H1 (cell line): ENCODE measurements at regions not wholly inside any gene's neighbourhood (a gene's known extent, or its start where the extent isn't known, plus 50 kb on each side); places are given as distances from the start of the nearest gene placed in this dataset.

Experiments
- CTCF ChIA-PET: fragments of 300-600 bp; sonication (Branson Sonifier 250); formaldehyde crosslinking; loops from one replicate; lab custom pipeline; 2021; ENCODE audit not compliant: partially characterized antibody; lab: Charles Lee
- POLR2A ChIA-PET: fragments of 300-600 bp; sonication (Branson Sonifier 250); formaldehyde crosslinking; loops from one replicate; lab custom pipeline; 2021; ENCODE audit warnings: inconsistent platforms; ENCODE audit not compliant: partially characterized antibody; lab: Charles Lee
- DNase-seq, 2 experiments: peaks; one replicate each; pipeline versions ENCODE4 v3.0.0 to v3.0.0-alpha.2; 2010 to 2022; ENCODE audit warnings: low spot score in 2 of 2, low read depth in 1 of 2, mixed read lengths in 1 of 2
- FAIRE-seq: peaks from 2 replicates; lab custom pipeline; 2011; peaks lifted over from hg19 to GRCh38; lab: Jason Lieb, UNC
- H2AFZ ChIP-seq: 2 replicates; pipeline ENCODE4 v1.8.1; 2012; ENCODE audit warnings: low read length, inconsistent platforms
- H2AK5ac ChIP-seq: 2 replicates; pipeline ENCODE4 v1.6.1; 2013; ENCODE audit warnings: low read depth, low read length
- H2BK120ac ChIP-seq: replicated peaks from 2 replicates; pipeline ENCODE3; 2013; ENCODE audit warnings: low read depth, low read length, inconsistent platforms
- H2BK12ac ChIP-seq: 2 replicates; pipeline ENCODE4 v1.6.1; 2013; ENCODE audit warnings: low read depth, low read length
- H2BK15ac ChIP-seq: 2 replicates; pipeline ENCODE4 v1.6.1; 2013; ENCODE audit warnings: low read length
- H2BK20ac ChIP-seq: 2 replicates; pipeline ENCODE4 v1.6.1; 2013; ENCODE audit warnings: low read length
- H2BK5ac ChIP-seq: 2 replicates; pipeline ENCODE4 v1.6.1; 2013; ENCODE audit warnings: low read depth, low read length
- H3K14ac ChIP-seq: 2 replicates; pipeline ENCODE4 v1.6.1; 2013; ENCODE audit warnings: inconsistent platforms; ENCODE audit not compliant: insufficient read length
- H3K18ac ChIP-seq: 2 replicates; pipeline ENCODE4 v1.6.1; 2013; ENCODE audit warnings: low read length; ENCODE audit errors: extremely low read depth
- H3K23ac ChIP-seq: 2 replicates; pipeline ENCODE4 v1.6.1; 2013; ENCODE audit warnings: inconsistent platforms; ENCODE audit not compliant: insufficient read length
- H3K23me2 ChIP-seq: 2 replicates; pipeline ENCODE4 v1.6.1; 2013; ENCODE audit warnings: low read depth, low read length
- H3K27ac ChIP-seq: 2 replicates; pipeline ENCODE4 v1.6.1; 2011; ENCODE audit warnings: low read depth, low read length, inconsistent platforms
- H3K27me3 ChIP-seq, 4 experiments: replicated peaks in 1 of 4; 1 replicate in 1 of 4; 2 replicates in 3 of 4; pipeline versions ENCODE4 v1.6.1 to v1.8.1; 2011 to 2013; ENCODE audit warnings: low read length in 3 of 4, mild to moderate bottlenecking in 3 of 4, inconsistent platforms in 2 of 4, mixed read lengths in 2 of 4, moderate library complexity in 1 of 4; ENCODE audit not compliant: control insufficient read depth in 3 of 4, insufficient read depth in 3 of 4; ENCODE audit errors: extremely low read depth in 1 of 4
- H3K36me3 ChIP-seq, 4 experiments: 2 replicates each; pipeline versions ENCODE4 v1.6.1 to v1.8.1; 2011 to 2013; ENCODE audit warnings: mild to moderate bottlenecking in 4 of 4, low read length in 3 of 4, moderate library complexity in 2 of 4, control low read depth in 1 of 4, inconsistent platforms in 1 of 4; ENCODE audit not compliant: insufficient read depth in 4 of 4, control insufficient read depth in 2 of 4
- H3K4ac ChIP-seq: replicated peaks from 2 replicates; pipeline ENCODE3; 2013; ENCODE audit warnings: low read length, low read depth, mixed read lengths, inconsistent platforms; ENCODE audit not compliant: insufficient read length
- H3K4me1 ChIP-seq, 4 experiments: replicated peaks in 1 of 4; 1 replicate in 1 of 4; 2 replicates in 3 of 4; pipeline versions ENCODE4 v1.6.1 to v1.8.1; 2011 to 2013; ENCODE audit warnings: low read length in 3 of 4, inconsistent platforms in 2 of 4, mixed read lengths in 1 of 4; ENCODE audit not compliant: insufficient read depth in 4 of 4, control insufficient read depth in 3 of 4
- H3K4me2 ChIP-seq, 2 experiments: 2 replicates each; pipeline versions ENCODE4 v1.6.1 to v1.8.1; 2011 to 2013; ENCODE audit warnings: low read depth in 2 of 2, low read length in 2 of 2, control low read depth in 1 of 2, inconsistent platforms in 1 of 2, mild to moderate bottlenecking in 1 of 2; ENCODE audit not compliant: insufficient read depth in 1 of 2
- H3K4me3 ChIP-seq, 4 experiments: fragments of 200-600, 300-600 bp in 1 of 4; sonication (generic), shearing (Covaris generic), sonication (Bioruptor Twin) in 1 of 4; 2 replicates each; pipeline versions ENCODE4 v1.5.1 to v1.8.1; 2011 to 2016; ENCODE audit warnings: low read length in 4 of 4, low read depth in 3 of 4, control low read depth in 2 of 4, inconsistent platforms in 2 of 4, mild to moderate bottlenecking in 2 of 4, mixed read lengths in 1 of 4, moderate library complexity in 1 of 4; ENCODE audit not compliant: insufficient read depth in 2 of 4; ENCODE audit errors: extremely low read depth in 1 of 4
- H3K56ac ChIP-seq: replicated peaks from 2 replicates; pipeline ENCODE3; 2013; ENCODE audit warnings: low read depth, mild to moderate bottlenecking, mixed read lengths, low read length, inconsistent platforms; ENCODE audit not compliant: insufficient read length
- H3K79me1 ChIP-seq: 2 replicates; pipeline ENCODE4 v1.6.1; 2013; ENCODE audit warnings: low read depth, low read length, control low read depth
- H3K79me2 ChIP-seq, 2 experiments: 2 replicates each; pipeline versions ENCODE4 v1.6.1 to v1.8.1; 2012 to 2013; ENCODE audit warnings: low read length in 2 of 2, mild to moderate bottlenecking in 2 of 2, inconsistent platforms in 1 of 2; ENCODE audit not compliant: insufficient read depth in 2 of 2, control insufficient read depth in 1 of 2
- H3K9ac ChIP-seq, 4 experiments: replicated peaks in 1 of 4; 1 replicate in 1 of 4; 2 replicates in 3 of 4; pipeline versions ENCODE4 v1.6.1 to v1.8.1; 2011 to 2013; ENCODE audit warnings: low read depth in 3 of 4, low read length in 3 of 4, control low read depth in 2 of 4, mild to moderate bottlenecking in 2 of 4, moderate library complexity in 2 of 4, inconsistent platforms in 1 of 4; ENCODE audit errors: extremely low read depth in 1 of 4
- H3K9me3 ChIP-seq, 2 experiments: 2 replicates each; pipeline versions ENCODE4 v1.6.1 to v1.8.1; 2012 to 2013; ENCODE audit warnings: mild to moderate bottlenecking in 2 of 2, moderate library complexity in 2 of 2, control low read depth in 1 of 2, inconsistent platforms in 1 of 2, low read depth in 1 of 2, low read length in 1 of 2, mixed read lengths in 1 of 2; ENCODE audit not compliant: insufficient read depth in 2 of 2
- H4K20me1 ChIP-seq, 2 experiments: replicated peaks in 1 of 2; 2 replicates each; pipeline versions ENCODE3 to v1.8.1; 2011 to 2013; ENCODE audit warnings: inconsistent platforms in 2 of 2, low read length in 2 of 2, mild to moderate bottlenecking in 1 of 2; ENCODE audit not compliant: insufficient read depth in 2 of 2, control insufficient read depth in 1 of 2
- H4K5ac ChIP-seq: 2 replicates; pipeline ENCODE4 v1.6.1; 2013; ENCODE audit warnings: low read length, low read depth, mixed read lengths, inconsistent platforms; ENCODE audit not compliant: insufficient read length
- H4K8ac ChIP-seq: 2 replicates; pipeline ENCODE4 v1.8.0; 2013; ENCODE audit warnings: mild to moderate bottlenecking, moderate library complexity, low read length, inconsistent platforms; ENCODE audit not compliant: insufficient read depth; ENCODE audit errors: extremely low read depth
- H4K91ac ChIP-seq: replicated peaks from 2 replicates; pipeline ENCODE3; 2013; ENCODE audit warnings: low read length, mixed read lengths, inconsistent platforms; ENCODE audit not compliant: insufficient read length
- HDAC2 ChIP-seq, 2 experiments: fragments of 300-600 bp in 1 of 2; sonication (generic) in 1 of 2; IDR thresholded peaks; 2 replicates each; pipeline ENCODE4 v1.6.1; 2011 to 2012; ENCODE audit warnings: low read depth in 2 of 2, low read length in 2 of 2, mild to moderate bottlenecking in 2 of 2, moderate library complexity in 2 of 2, borderline replicate concordance in 1 of 2, inconsistent platforms in 1 of 2
- USF2 ChIP-seq: IDR thresholded peaks from 2 replicates; pipeline ENCODE4 v1.6.1; 2011; ENCODE audit warnings: low read length, improper control_type of control experiment

GRCh38 chr1:199404191-199404590 is 623.3 kb upstream of the NR5A2 start:
- H3K4ac ChIP-seq, result no peak overlapping the region
- H3K9ac ChIP-seq, result no peak overlapping the region
- no peak overlapping the region for H3K27ac ChIP-seq
- H3K23ac ChIP-seq, result no peak overlapping the region
- no peaks in the 10 kb centered on the region for H4K20me1 ChIP-seq
- no peak overlapping the region for H2AK5ac ChIP-seq
- no peak overlapping the region for H3K56ac ChIP-seq
- no peak overlapping the region for H2BK5ac ChIP-seq
- H3K14ac ChIP-seq, result no peak overlapping the region
- no peak overlapping the region for H4K5ac ChIP-seq
- H3K9me3 ChIP-seq, result no peaks in the 10 kb centered on the region
- peak overlapping the region in 1 of 2 experiments; percentile 28; a peak in 1 of 4 replicates for H3K4me2 ChIP-seq
- no peak overlapping the region for H2BK12ac ChIP-seq
- H2BK120ac ChIP-seq, result no peak overlapping the region
- H3K4me3 ChIP-seq, result no peak overlapping the region
- no peaks in the 10 kb centered on the region; a peak in 1 of 8 replicates for H3K36me3 ChIP-seq
- no peaks in the 10 kb centered on the region for H3K79me1 ChIP-seq
- H3K79me2 ChIP-seq, result no peaks in the 10 kb centered on the region
- no peak overlapping the region for H4K8ac ChIP-seq
- DNase-seq (no peak), FAIRE-seq (no peak)
- H3K18ac ChIP-seq, result no peak overlapping the region
- POLR2A ChIA-PET, result no interaction called here
- H3K23me2 ChIP-seq, result peaks cover 2% of the 10 kb centered on the region; the same call in 1 of the 2 replicates
- no peak overlapping the region for H2AFZ ChIP-seq
- no peak overlapping the region for H2BK20ac ChIP-seq
- CTCF ChIA-PET, result interaction anchor here (1.7 kb wide), 1 partner anchor 59 kb away, joined by 7 read pairs; no protein-coding TSS in a partner anchor
- no peak overlapping the region for H4K91ac ChIP-seq
- peaks cover 0 to 1% (median 0%) of the 10 kb centered on the region in 4 experiments; a peak in 1 of 7 replicates for H3K27me3 ChIP-seq
- no peak for TF ChIP-seq HDAC2 (IDR thresholded peaks at IDR 0.05; ENCODE audit: borderline replicate concordance in 1 of 2, low read depth in 2 of 2, low read length in 2 of 2)
- TF ChIP-seq USF2, result peak; percentile 76
- H2BK15ac ChIP-seq, result no peak overlapping the region
- H3K4me1 ChIP-seq, result peaks cover 0 to 5% (median 0%) of the 10 kb centered on the region in 4 experiments; a peak in 1 of 7 replicates
